HG03060 (cell line): ENCODE measurements at regions not wholly inside any gene's neighbourhood (a gene's known extent, or its start where the extent isn't known, plus 50 kb on each side); places are given as distances from the start of the nearest gene placed in this dataset.
A peak's percentile ranks its signal among the peaks of the same experiment; 100 is the strongest.
"Not testable (repeated sequence)": the region's sequence is repeated elsewhere in the genome, so short reads cannot be mapped to it uniquely, and the experiment has no call there.

ENCODE experiments used
- ATAC-seq: cut with Tn5 transposase; IDR thresholded peaks from one replicate; pipeline ENCODE4 v1.9.1; 2021; ENCODE audit warnings: low read depth, moderate number of reproducible peaks; ENCODE audit not compliant: unreplicated experiment

GRCh38 chr15:20207198-20207597 is 334.4 kb downstream of the GOLGA6L6 start:
- ATAC-seq: not testable (repeated sequence)

- ATAC-seq: not testable (repeated sequence)
Observed at GRCh38 chr15:20204177-20204866, 337.3 kb downstream of the GOLGA6L6 start.

- ATAC-seq: not testable (repeated sequence)
Observed at GRCh38 chr15:20203649-20204150, 337.9 kb downstream of the GOLGA6L6 start.

- not testable (repeated sequence) for ATAC-seq
Observed at GRCh38 chr15:20194591-20195198, 346.9 kb downstream of the GOLGA6L6 start.

GRCh38 chr15:20192982-20193929 is 348.3 kb downstream of the GOLGA6L6 start:
- peak; percentile 83 for ATAC-seq

GRCh38 chr15:20191508-20192125 is 350.0 kb downstream of the GOLGA6L6 start:
- ATAC-seq: not testable (repeated sequence)

- ATAC-seq: not testable (repeated sequence)
Observed at GRCh38 chr15:20188611-20189010, 353.0 kb downstream of the GOLGA6L6 start.

- not testable (repeated sequence) for ATAC-seq
Observed at GRCh38 chr15:20187370-20188355, 353.9 kb downstream of the GOLGA6L6 start.

GRCh38 chr15:20184879-20185278 is 356.7 kb downstream of the GOLGA6L6 start:
- not testable (repeated sequence) for ATAC-seq

- not testable (repeated sequence) for ATAC-seq
Observed at GRCh38 chr15:20168221-20168620, 373.4 kb downstream of the GOLGA6L6 start.

- ATAC-seq: not testable (repeated sequence)
Observed at GRCh38 chr15:20153528-20153927, 388.1 kb downstream of the GOLGA6L6 start.

- not testable (repeated sequence) for ATAC-seq
Observed at GRCh38 chr15:20148679-20149078, 392.9 kb downstream of the GOLGA6L6 start.

- not testable (repeated sequence) for ATAC-seq
Observed at GRCh38 chr15:20148008-20148407, 393.6 kb downstream of the GOLGA6L6 start.

GRCh38 chr15:20144333-20145036 is 397.1 kb downstream of the GOLGA6L6 start:
- ATAC-seq: not testable (repeated sequence)

- not testable (repeated sequence) for ATAC-seq
Observed at GRCh38 chr15:20142906-20143305, 398.7 kb downstream of the GOLGA6L6 start.

GRCh38 chr15:20142410-20142809 is 399.2 kb downstream of the GOLGA6L6 start:
- not testable (repeated sequence) for ATAC-seq

- ATAC-seq: not testable (repeated sequence)
Observed at GRCh38 chr15:20124668-20125067, 416.9 kb downstream of the GOLGA6L6 start.

- ATAC-seq: no peak
Observed at GRCh38 chr15:20106026-20106425, 435.6 kb downstream of the GOLGA6L6 start.
